IPS-15b (cell line): ENCODE measurements at regions not wholly inside any gene's neighbourhood (a gene's known extent, or its start where the extent isn't known, plus 50 kb on each side); places are given as distances from the start of the nearest gene placed in this dataset.
"Not testable (repeated sequence)": the region's sequence is repeated elsewhere in the genome, so short reads cannot be mapped to it uniquely, and the experiment has no call there.

Experiments used
- H3K27me3 ChIP-seq: one replicate; pipeline ENCODE4 v1.6.1; 2013; ENCODE audit warnings: low read length; ENCODE audit not compliant: control insufficient read depth, insufficient read depth
- H3K36me3 ChIP-seq: one replicate; pipeline ENCODE4 v1.6.1; 2013; ENCODE audit warnings: low read length; ENCODE audit not compliant: control insufficient read depth, insufficient read depth
- H3K4me1 ChIP-seq: one replicate; pipeline ENCODE4 v1.6.1; 2013; ENCODE audit warnings: mild to moderate bottlenecking, low read length; ENCODE audit not compliant: control insufficient read depth, insufficient read depth
- H3K4me3 ChIP-seq: one replicate; pipeline ENCODE4 v1.5.1; 2013; ENCODE audit warnings: low read depth, low read length
- H3K9ac ChIP-seq: one replicate; pipeline ENCODE4 v1.6.1; 2013; ENCODE audit warnings: low read depth, mild to moderate bottlenecking, low read length
- H3K9me3 ChIP-seq: one replicate; pipeline ENCODE4 v1.6.1; 2013; ENCODE audit warnings: mild to moderate bottlenecking, low read length; ENCODE audit not compliant: control insufficient read depth, insufficient read depth

- H3K4me1 ChIP-seq: no peaks in the 10 kb centered on the region
- H3K9me3 ChIP-seq: no peaks in the 10 kb centered on the region
- H3K27me3 ChIP-seq: no peaks in the 10 kb centered on the region
- H3K9ac ChIP-seq: no peak overlapping the region
- no peak overlapping the region for H3K4me3 ChIP-seq
- H3K36me3 ChIP-seq: no peaks in the 10 kb centered on the region
Observed at GRCh38 chr7:131764143-131764775, 207.8 kb upstream of the PODXL start.

GRCh38 chr7:131762753-131763152 lies 206.3 kb upstream of the PODXL start:
- no peak overlapping the region for H3K4me3 ChIP-seq
- no peak overlapping the region for H3K9ac ChIP-seq
- H3K9me3 ChIP-seq: no peaks in the 10 kb centered on the region
- H3K4me1 ChIP-seq: no peaks in the 10 kb centered on the region
- H3K36me3 ChIP-seq: no peaks in the 10 kb centered on the region
- no peaks in the 10 kb centered on the region for H3K27me3 ChIP-seq

- H3K9ac ChIP-seq, H3K36me3 ChIP-seq, H3K4me1 ChIP-seq, H3K27me3 ChIP-seq, H3K9me3 ChIP-seq, H3K4me3 ChIP-seq: not testable (repeated sequence)
Observed at GRCh38 chr7:131755801-131756200, 199.4 kb upstream of the PODXL start.

- no peaks in the 10 kb centered on the region for H3K27me3 ChIP-seq
- H3K36me3 ChIP-seq: no peaks in the 10 kb centered on the region
- H3K4me1 ChIP-seq: no peaks in the 10 kb centered on the region
Observed at GRCh38 chr7:131753620-131754222, 197.3 kb upstream of the PODXL start.

GRCh38 chr7:131747658-131748232 lies 191.3 kb upstream of the PODXL start:
- Histone ChIP-seq H3K4me1 (peaks cover 14% of the 10 kb centered on the region), H3K27me3 (no peaks in the 10 kb centered on the region), H3K36me3 (no peaks in the 10 kb centered on the region)

More at GRCh38 chr7:131753620-131754222, 197.3 kb upstream of the PODXL start:
- no peak overlapping the region for H3K9ac ChIP-seq
- no peaks in the 10 kb centered on the region for H3K9me3 ChIP-seq
- no peak overlapping the region for H3K4me3 ChIP-seq

GRCh38 chr7:131745390-131746248 lies 189.2 kb upstream of the PODXL start:
- H3K9ac ChIP-seq: no peak overlapping the region
- H3K4me1 ChIP-seq: peaks cover 14% of the 10 kb centered on the region
- no peaks in the 10 kb centered on the region for H3K27me3 ChIP-seq
- no peaks in the 10 kb centered on the region for H3K36me3 ChIP-seq
- H3K9me3 ChIP-seq: no peaks in the 10 kb centered on the region
- no peak overlapping the region for H3K4me3 ChIP-seq

More at GRCh38 chr7:131747658-131748232, 191.3 kb upstream of the PODXL start:
- Histone ChIP-seq H3K4me3 (no peak overlapping the region), H3K9ac (no peak overlapping the region), H3K9me3 (no peaks in the 10 kb centered on the region)

- H3K4me3 ChIP-seq: no peak overlapping the region
- H3K9ac ChIP-seq: no peak overlapping the region
- H3K4me1 ChIP-seq: peaks cover 3% of the 10 kb centered on the region
- no peaks in the 10 kb centered on the region for H3K27me3 ChIP-seq
- H3K36me3 ChIP-seq: no peaks in the 10 kb centered on the region
- no peaks in the 10 kb centered on the region for H3K9me3 ChIP-seq
Observed at GRCh38 chr7:131741446-131741845, 185.0 kb upstream of the PODXL start.

- Histone ChIP-seq H3K36me3 (no peaks in the 10 kb centered on the region), H3K9ac (no peak overlapping the region), H3K9me3 (no peaks in the 10 kb centered on the region), H3K4me1 (no peaks in the 10 kb centered on the region), H3K27me3 (no peaks in the 10 kb centered on the region), H3K4me3 (no peak overlapping the region)
Observed at GRCh38 chr7:131737746-131738465, 181.5 kb upstream of the PODXL start.

GRCh38 chr7:131735101-131735500 lies 178.7 kb upstream of the PODXL start:
- Histone ChIP-seq H3K9ac (no peak overlapping the region), H3K9me3 (no peaks in the 10 kb centered on the region), H3K27me3 (no peaks in the 10 kb centered on the region), H3K4me1 (no peaks in the 10 kb centered on the region), H3K36me3 (no peaks in the 10 kb centered on the region), H3K4me3 (no peak overlapping the region)

GRCh38 chr7:131733604-131734003 lies 177.2 kb upstream of the PODXL start:
- Histone ChIP-seq H3K4me3 (no peak overlapping the region), H3K27me3 (no peaks in the 10 kb centered on the region), H3K9ac (no peak overlapping the region), H3K9me3 (no peaks in the 10 kb centered on the region), H3K4me1 (no peaks in the 10 kb centered on the region), H3K36me3 (no peaks in the 10 kb centered on the region)

GRCh38 chr7:131727189-131727588 lies 170.8 kb upstream of the PODXL start:
- no peaks in the 10 kb centered on the region for H3K36me3 ChIP-seq
- no peaks in the 10 kb centered on the region for H3K27me3 ChIP-seq
- no peaks in the 10 kb centered on the region for H3K9me3 ChIP-seq

More at GRCh38 chr7:131727189-131727588, 170.8 kb upstream of the PODXL start:
- Histone ChIP-seq H3K4me3 (no peak overlapping the region), H3K9ac (no peak overlapping the region), H3K4me1 (no peaks in the 10 kb centered on the region)
